Kidney (tissue), 13 donors: ENCODE measurements at regions not wholly inside any gene's neighbourhood (a gene's known extent, or its start where the extent isn't known, plus 50 kb on each side); places are given as distances from the start of the nearest gene placed in this dataset.

ENCODE experiments used
- DNase-seq, 5 donors: peaks; one replicate each; pipeline ENCODE4 v3.0.0-alpha.2; 2013 to 2020
- FAIRE-seq: peaks from 2 replicates; lab custom pipeline; 2012; peaks lifted over from hg19 to GRCh38; lab: Jason Lieb, UNC
- H3K27ac ChIP-seq, 2 donors: one replicate each; pipeline ENCODE4 v1.7.0; 2013; ENCODE audit warnings: low read depth in 2 of 2, low read length in 2 of 2, inconsistent platforms in 1 of 2
- H3K27me3 ChIP-seq: one replicate; pipeline ENCODE4 v1.7.1; 2013; ENCODE audit warnings: low read length, inconsistent platforms; ENCODE audit not compliant: control insufficient read depth, insufficient read depth
- H3K36me3 ChIP-seq, 3 donors: one replicate each; pipeline versions ENCODE4 v1.7.0 to v1.7.1; 2013; ENCODE audit warnings: low read length in 3 of 3, control low read depth in 1 of 3, inconsistent platforms in 1 of 3; ENCODE audit not compliant: insufficient read depth in 3 of 3, control insufficient read depth in 2 of 3
- H3K4me1 ChIP-seq, 3 donors: one replicate each; pipeline versions ENCODE4 v1.7.0 to v1.7.1; 2013; ENCODE audit warnings: low read length in 3 of 3, inconsistent platforms in 1 of 3, low read depth in 1 of 3; ENCODE audit not compliant: control insufficient read depth in 2 of 3, insufficient read depth in 2 of 3
- H3K4me3 ChIP-seq, 3 donors: one replicate each; pipeline versions ENCODE4 v1.7.0 to v1.8.1; 2013; ENCODE audit warnings: low read length in 3 of 3, control low read depth in 1 of 3, inconsistent platforms in 1 of 3
- H3K9ac ChIP-seq, 3 donors: one replicate each; pipeline versions ENCODE4 v1.7.0 to v1.7.1; 2013; ENCODE audit warnings: low read length in 3 of 3, control low read depth in 1 of 3, inconsistent platforms in 1 of 3
- H3K9me3 ChIP-seq, 3 donors: one replicate each; pipeline versions ENCODE4 v1.7.0 to v1.7.1; 2013; ENCODE audit warnings: low read length in 3 of 3, control low read depth in 1 of 3, inconsistent platforms in 1 of 3; ENCODE audit not compliant: control insufficient read depth in 2 of 3, insufficient read depth in 1 of 3
- CTCF ChIP-seq: IDR thresholded peaks from 3 replicates; pipeline ENCODE4 v1.5.1; 2012; ENCODE audit warnings: mild to moderate bottlenecking, moderate library complexity, borderline replicate concordance; ENCODE audit not compliant: insufficient read depth; ENCODE audit errors: extremely low read depth
- intact Hi-C: fragments of 100-400 bp; cut with DNase I; formaldehyde crosslinking; loops from one replicate; pipeline ENCODE4 v1.11.1; 2022
- donor health status: control.
- donor health status: control.
- donor health status: control.
- donor health status: control.
- donor health status: control.
- donor health status: DM: yes; HTN: yes; CAD: no.
- donor health status: Normal renal cell carcinoma (clear cell type).

GRCh38 chr1:106548726-106549125, 507.7 kb upstream of the PRMT6 start:
- H3K9ac ChIP-seq = no peak overlapping the region
- no peak overlapping the region for H3K4me3 ChIP-seq
- H3K36me3 ChIP-seq = no peaks in the 10 kb centered on the region
- DNase-seq (no peak), FAIRE-seq (no peak)
- intact Hi-C loops = no loop called here
- H3K9me3 ChIP-seq = no peaks in the 10 kb centered on the region
- TF ChIP-seq CTCF = no peak
- no peaks in the 10 kb centered on the region for H3K27me3 ChIP-seq
- H3K4me1 ChIP-seq = no peaks in the 10 kb centered on the region
- H3K27ac ChIP-seq = no peak overlapping the region

DNA sequence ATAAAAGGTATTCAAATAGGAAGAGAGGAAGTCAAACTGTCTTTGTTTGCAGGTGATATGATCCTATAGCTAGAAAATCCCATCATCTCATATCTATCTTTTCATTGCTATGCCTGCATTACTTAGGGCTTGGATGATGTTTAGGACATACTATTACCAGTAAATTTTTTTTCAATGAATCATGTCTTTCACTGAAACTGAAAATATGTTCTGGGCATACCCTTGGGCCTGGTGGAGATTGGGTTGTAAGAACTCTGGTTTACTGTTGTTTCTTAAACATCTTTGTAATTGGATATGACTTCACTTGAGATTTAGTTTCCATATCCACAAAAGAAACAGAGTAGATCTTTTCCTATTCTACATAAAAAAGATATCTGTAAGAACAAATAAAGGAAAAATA, 502.2 kb upstream of the PRMT6 start:
- no peak overlapping the region for H3K4me3 ChIP-seq
- H3K27ac ChIP-seq = no peak overlapping the region
- intact Hi-C loops = no loop called here
- no peak overlapping the region for H3K9ac ChIP-seq
- no peak for FAIRE-seq
- H3K9me3 ChIP-seq = peaks cover 0 to 6% (median 0%) of the 10 kb centered on the region in 3 donors
- H3K4me1 ChIP-seq = no peaks in the 10 kb centered on the region
- H3K27me3 ChIP-seq = no peaks in the 10 kb centered on the region
- no peak for DNase-seq
- H3K36me3 ChIP-seq = no peaks in the 10 kb centered on the region
- TF ChIP-seq CTCF = no peak

GRCh38 chr1:106555571-106555970, 500.9 kb upstream of the PRMT6 start:
- no peak for FAIRE-seq

More at GRCh38 chr1:106555571-106555970, 500.9 kb upstream of the PRMT6 start:
- H3K4me1 ChIP-seq = no peaks in the 10 kb centered on the region
- TF ChIP-seq CTCF = no peak
- no peak for DNase-seq
- no peaks in the 10 kb centered on the region for H3K36me3 ChIP-seq
- intact Hi-C loops = no loop called here
- no peak overlapping the region for H3K9ac ChIP-seq
- H3K9me3 ChIP-seq = peaks cover 0 to 6% (median 0%) of the 10 kb centered on the region in 3 donors
- H3K4me3 ChIP-seq = no peak overlapping the region
- no peak overlapping the region for H3K27ac ChIP-seq
- H3K27me3 ChIP-seq = no peaks in the 10 kb centered on the region
